Middle frontal gyrus (tissue), 1 donor: ENCODE measurements at regions not wholly inside any gene's neighbourhood (a gene's known extent, or its start where the extent isn't known, plus 50 kb on each side); places are given as distances from the start of the nearest gene placed in this dataset.

ENCODE experiments used
- DNase-seq: peaks from one replicate; pipeline ENCODE4 v3.0.0-alpha.2; 2015; ENCODE audit warnings: low spot score; ENCODE audit errors: extremely low spot score

GRCh38 chr12:93042684-93043083 lies 113.6 kb upstream of the EEA1 start:
- no peak for DNase-seq

GRCh38 chr12:93043192-93043876 lies 114.2 kb upstream of the EEA1 start:
- DNase-seq, result no peak

GRCh38 chr12:93043877-93044209 lies 114.7 kb upstream of the EEA1 start:
- no peak for DNase-seq

GRCh38 chr12:93047118-93047517 lies 118.0 kb upstream of the EEA1 start:
- DNase-seq, result no peak

- no peak for DNase-seq
Observed at GRCh38 chr12:93048656-93049055, 119.6 kb upstream of the EEA1 start.

GRCh38 chr12:93050026-93050747 lies 121.1 kb upstream of the EEA1 start:
- DNase-seq, result no peak

GRCh38 chr12:93050748-93051081 lies 121.6 kb upstream of the EEA1 start:
- no peak for DNase-seq

- DNase-seq, result no peak
Observed at GRCh38 chr12:93054021-93054420, 124.9 kb upstream of the EEA1 start.

GRCh38 chr12:93055221-93055620 lies 126.1 kb upstream of the EEA1 start:
- no peak for DNase-seq

GRCh38 chr12:93056971-93057535 lies 128.0 kb upstream of the EEA1 start:
- DNase-seq, result no peak

- DNase-seq, result no peak
Observed at GRCh38 chr12:93058280-93058679, 129.2 kb upstream of the EEA1 start.

GRCh38 chr12:93059288-93059687 lies 130.2 kb upstream of the EEA1 start:
- no peak for DNase-seq

- DNase-seq, result no peak
Observed at GRCh38 chr12:93059925-93060665, 131.0 kb upstream of the EEA1 start.

- peak; percentile 40 for DNase-seq
Observed at GRCh38 chr12:93060666-93061472, 131.8 kb upstream of the EEA1 start.

- peak; percentile 56 for DNase-seq
Observed at GRCh38 chr12:93061473-93062419, 132.7 kb upstream of the EEA1 start.

- DNase-seq, result no peak
Observed at GRCh38 chr12:93065896-93066295, 136.8 kb upstream of the EEA1 start.

GRCh38 chr12:93072340-93072739 lies 143.2 kb upstream of the EEA1 start:
- no peak for DNase-seq

GRCh38 chr12:93073324-93073723 lies 144.2 kb upstream of the EEA1 start:
- DNase-seq, result no peak

- DNase-seq, result no peak
Observed at GRCh38 chr12:93078059-93078458, 149.0 kb upstream of the EEA1 start.

- no peak for DNase-seq
Observed at GRCh38 chr12:93078577-93078976, 149.5 kb upstream of the EEA1 start.
